GM20000 (cell line): ENCODE measurements at regions not wholly inside any gene's neighbourhood (a gene's known extent, or its start where the extent isn't known, plus 50 kb on each side); places are given as distances from the start of the nearest gene placed in this dataset.

Experiments used
- DNase-seq: peaks from one replicate; pipeline ENCODE4 v3.0.0; 2012; ENCODE audit warnings: low spot score
- CTCF ChIP-seq: IDR thresholded peaks from 2 replicates; pipeline ENCODE4 v1.5.1; 2012; ENCODE audit warnings: mild to moderate bottlenecking, control low read depth; ENCODE audit errors: extremely low read depth, missing control alignments

GRCh38 chr12:58358369-58358768 lies 417.0 kb downstream of the ATP23 start:
- no peak for TF ChIP-seq CTCF
- DNase-seq, result no peak

GRCh38 chr12:58359084-58359483 lies 417.7 kb downstream of the ATP23 start:
- TF ChIP-seq CTCF, result no peak
- DNase-seq, result no peak

- DNase-seq, result no peak
- no peak for TF ChIP-seq CTCF
These were observed 419.7 kb downstream of the ATP23 start for GRCh38 chr12:58361056-58361455.

- TF ChIP-seq CTCF, result no peak
These were observed 422.6 kb downstream of the ATP23 start for GRCh38 chr12:58363971-58364370.

GRCh38 chr12:58364389-58365086 lies 423.2 kb downstream of the ATP23 start:
- DNase-seq, result no peak
- no peak for TF ChIP-seq CTCF

More at GRCh38 chr12:58363971-58364370, 422.6 kb downstream of the ATP23 start:
- DNase-seq, result no peak

GRCh38 chr12:58365087-58365390 lies 423.7 kb downstream of the ATP23 start:
- DNase-seq, result no peak
- no peak for TF ChIP-seq CTCF

- TF ChIP-seq CTCF, result no peak
- no peak for DNase-seq
These were observed 425.7 kb downstream of the ATP23 start for GRCh38 chr12:58367041-58367440.
